Fibroblast of skin of right quadriceps (primary cell): ENCODE measurements at regions not wholly inside any gene's neighbourhood (a gene's known extent, or its start where the extent isn't known, plus 50 kb on each side); places are given as distances from the start of the nearest gene placed in this dataset.

Experiments
- DNase-seq: peaks from one replicate; pipeline ENCODE4 v3.0.0-alpha.2; 2013

DNA sequence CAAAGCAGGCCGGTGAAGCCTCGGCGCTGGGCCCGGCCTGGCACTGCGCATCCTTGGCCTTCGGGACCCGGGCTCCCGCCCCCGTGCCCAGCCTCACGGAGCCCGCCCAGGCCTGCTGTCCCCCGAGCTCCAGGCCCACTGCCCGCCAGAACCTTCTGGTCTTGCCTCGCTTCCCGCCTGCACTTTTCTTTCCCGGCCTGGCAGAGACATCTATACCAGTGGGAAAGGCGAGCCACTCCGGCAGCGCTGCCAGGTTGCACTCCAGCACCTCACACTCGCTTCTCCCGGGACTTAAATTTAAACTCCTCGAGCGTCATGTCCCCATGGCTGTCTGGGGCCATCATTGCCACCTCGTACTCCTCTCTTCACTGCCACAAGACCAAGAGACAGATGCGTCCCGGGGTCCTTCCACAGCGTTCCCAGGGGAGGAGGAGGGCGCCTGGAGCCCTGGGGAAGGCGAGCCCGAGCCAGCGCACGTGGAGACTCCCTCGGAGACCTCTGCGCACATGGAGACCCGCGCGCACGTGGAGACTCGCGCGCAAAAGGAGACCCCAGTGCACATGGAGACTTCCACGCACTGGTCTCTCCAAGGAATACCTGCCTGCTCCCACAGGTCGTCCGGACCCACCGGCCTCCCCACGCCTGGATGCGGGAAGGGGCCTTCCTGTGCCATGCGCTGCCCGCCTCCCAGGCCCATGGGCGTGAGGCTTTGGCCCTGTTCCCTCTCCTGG is 253.1 kb upstream of the SALL3 start:
- DNase-seq: no peak

DNA sequence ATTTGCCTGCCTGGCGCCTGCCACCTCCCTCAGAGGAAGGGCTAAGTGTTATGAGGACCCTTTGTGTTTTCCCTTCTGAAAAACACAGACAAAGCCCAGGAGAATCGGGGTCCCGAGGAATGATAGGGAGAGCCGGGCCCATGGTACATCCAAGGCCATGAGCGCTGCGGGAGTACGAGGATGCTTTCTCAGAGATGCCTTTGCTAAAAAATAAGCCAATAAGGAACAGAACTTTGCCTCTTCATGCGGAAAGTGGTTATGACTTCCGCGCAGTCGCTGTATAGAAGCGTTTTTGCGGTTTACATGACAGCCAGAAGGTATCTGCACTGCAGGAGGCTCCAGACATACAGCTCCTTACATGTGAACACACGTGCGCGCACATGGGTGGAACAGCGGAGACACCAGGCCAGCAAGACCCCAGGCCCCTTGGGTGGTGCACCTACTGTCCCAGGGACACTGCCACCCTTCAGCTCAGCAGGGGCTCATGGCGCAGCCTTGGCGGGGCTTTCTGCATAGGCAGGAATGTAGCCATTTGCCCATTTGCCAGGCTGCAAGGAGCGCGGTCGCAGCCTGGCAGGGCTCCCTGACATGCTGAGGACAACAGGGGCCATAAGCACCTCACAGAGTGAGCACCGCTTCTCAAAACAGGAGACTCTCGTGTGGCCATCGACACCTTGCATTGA is 252.4 kb upstream of the SALL3 start:
- DNase-seq: no peak

DNA sequence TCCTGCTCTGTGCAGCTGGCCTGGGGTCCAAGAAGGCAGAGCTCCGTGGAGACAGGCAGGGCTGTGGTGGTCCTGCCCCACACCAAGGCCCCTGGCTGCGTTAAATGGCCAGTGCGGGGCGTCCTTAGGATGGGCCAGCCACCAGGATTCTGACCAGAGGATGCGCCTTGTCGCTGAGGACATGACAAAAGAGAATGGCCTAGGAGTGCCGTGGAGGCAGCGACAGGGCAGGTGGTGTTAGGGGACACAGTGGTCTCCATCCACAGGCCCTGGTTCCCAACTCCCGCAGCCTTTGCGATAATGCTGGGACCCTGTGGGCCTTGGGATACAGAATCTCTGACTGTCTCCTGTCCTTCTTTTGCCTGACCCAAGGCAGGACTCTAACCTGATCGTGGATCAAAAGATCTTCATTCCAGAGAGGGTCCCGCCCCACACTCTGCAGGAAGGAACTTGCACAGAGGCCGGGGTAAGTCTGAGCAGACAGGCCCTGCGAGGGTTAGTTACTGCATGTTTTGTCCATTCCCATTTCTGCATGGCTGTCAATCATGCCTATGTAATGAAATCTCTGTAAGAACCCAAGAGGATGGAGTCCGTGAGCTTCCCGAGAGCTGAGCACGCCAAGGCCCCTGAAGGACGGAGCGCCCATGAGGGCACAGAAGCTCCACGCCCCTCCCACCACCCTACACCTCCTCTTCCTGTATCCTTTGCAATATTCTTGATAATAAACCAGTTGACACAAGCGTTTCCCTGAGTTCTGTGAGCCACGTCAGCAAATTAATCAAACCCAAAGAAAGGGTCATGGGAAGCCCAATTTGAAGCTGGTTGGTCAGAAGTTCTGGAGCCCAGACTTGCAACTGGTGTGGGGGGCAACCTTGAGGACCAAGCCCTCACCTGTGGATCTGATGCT is 251.5 kb upstream of the SALL3 start:
- no peak for DNase-seq

DNA sequence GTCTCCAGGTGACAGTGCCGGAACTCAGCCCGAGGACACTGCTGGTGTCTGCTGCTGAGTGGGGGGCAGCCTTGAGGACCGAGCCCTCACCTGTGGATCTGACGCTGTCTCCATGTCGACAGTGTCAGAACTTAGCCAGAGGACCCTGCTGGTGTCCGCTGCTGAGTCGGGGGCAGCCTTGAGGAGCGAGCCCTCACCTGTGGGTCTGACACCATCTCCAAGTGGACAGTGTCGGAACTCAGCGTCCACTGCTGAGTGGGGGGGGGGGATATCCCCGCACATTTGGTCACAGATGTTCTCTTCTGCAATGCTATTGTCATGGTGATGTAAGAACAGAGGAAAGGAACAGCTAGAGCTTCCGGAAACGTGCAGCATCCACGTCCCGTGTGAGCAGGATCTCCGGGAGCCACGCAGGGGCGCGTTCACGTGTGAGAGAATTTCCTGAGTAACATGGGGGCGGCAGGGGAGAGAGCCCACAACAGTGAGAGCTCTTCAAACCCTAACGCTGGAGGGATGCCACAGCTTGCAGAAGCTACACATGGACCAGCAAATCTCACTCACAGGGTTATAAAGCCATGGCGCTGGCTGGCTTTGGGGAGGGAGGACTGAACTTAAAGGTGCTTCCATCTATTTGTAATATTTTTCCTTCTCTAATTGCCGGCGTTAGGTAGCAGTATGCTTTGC is 250.7 kb upstream of the SALL3 start:
- no peak for DNase-seq

DNA sequence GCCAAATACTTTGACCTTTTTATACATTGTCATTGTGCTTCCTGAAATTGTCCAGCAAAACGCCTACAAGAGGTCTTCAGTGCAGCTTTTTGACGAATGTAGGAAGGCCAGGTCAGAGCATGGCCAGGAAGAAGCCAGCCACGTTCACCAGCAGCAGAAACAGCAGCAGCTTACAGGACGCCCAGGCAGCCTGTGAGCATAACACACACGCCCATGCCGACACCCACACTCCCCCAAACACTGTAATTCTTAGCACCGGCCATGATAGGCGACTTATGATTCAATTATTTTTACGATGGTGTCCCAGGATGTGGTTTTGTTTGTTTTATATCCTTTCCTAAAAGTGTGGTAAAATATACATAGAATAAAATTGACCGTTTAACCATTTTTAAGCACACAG is 249.1 kb upstream of the SALL3 start:
- no peak for DNase-seq

DNA sequence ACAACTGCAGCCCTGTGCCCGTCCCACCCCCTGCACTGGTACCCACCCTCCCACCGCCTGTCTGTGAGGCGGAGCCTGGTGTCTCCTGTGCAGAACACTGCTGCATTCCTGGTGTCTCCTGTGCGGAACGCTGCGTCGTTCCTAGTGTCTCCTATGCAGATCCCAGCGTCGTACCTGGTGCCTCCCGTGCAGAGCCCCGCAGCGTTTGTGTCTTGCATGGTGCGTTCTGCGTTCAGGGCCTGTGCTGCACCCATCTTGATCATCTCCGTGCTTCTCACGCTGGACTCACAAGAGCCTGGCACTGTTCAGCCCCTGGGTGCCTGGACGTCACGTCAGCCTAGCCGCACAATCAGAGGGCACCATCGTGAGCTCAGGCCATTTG is 248.6 kb upstream of the SALL3 start:
- DNase-seq: no peak

DNA sequence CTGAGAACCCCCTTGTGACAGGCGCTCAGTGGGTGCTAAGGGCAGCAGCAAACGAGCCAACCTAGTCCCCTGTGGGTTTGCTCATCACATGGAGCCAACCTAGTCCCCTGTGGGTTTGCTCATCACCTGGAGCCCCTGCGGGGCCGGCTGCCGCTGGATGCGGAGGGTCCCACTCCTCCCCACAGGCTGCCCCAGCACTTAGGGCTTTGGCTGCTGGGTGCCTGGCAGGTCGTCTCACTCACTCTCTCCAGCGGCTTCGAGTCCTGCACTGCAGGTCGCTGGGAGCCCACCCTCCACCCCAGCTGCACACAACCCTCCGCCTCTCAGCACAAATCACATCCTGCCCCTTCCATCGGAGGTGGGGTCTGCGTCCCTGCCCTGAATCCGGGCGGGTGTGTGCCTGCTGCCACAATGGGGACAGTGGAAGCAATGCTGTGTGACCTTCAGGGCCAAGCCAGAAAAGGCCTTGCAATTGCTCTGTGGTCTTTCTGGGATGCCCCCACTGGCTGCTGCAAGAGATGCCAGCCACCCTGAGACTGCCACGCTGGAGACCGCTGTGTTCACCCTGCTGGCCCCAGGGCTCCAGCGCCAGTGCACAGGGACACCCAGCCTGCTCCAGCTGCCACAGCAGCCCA is 248.1 kb upstream of the SALL3 start:
- DNase-seq: no peak

DNA sequence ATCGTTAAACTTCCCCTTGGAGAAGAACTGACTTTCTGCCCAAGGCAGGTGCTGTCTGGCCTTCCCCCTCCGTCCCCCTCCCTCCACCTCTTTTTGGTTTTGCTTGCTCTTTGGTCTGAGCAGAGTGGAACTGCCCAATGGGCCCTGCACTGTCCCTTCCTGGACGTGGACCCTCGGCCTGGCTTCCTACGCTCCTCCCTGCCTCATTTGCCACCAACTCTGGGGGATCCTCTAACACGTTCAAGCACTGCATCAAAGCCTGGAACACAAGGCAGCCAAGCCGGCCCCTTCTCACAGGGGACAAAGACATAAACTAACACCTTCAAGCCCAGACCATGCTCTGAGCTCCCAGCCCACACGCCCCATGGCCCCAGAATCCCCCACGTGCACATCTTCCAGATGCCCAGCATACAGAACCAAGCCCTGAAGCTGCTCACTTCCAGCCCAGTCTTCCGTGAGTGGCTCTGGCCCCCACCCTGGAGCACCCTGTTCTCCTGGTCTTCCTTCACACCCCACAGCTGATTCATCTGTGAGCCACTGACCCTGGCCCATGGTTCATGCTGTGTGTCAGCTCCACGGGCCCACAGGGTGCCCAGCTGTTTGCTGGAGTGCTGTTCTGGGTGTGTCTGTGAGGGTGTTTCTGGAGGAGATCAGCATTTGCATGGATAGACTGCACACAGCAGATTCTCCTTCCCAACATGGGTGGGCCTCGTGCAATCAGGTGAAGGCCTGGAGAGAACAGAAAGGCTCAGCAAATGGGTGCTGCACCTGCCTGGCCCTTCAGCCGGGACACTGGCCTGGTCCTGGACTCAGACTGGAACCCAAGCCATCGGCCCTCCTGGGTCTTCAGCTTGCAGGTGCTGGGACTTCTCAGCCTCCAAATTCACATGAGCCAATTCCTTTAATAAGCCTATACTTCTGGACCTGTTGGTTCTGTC is 247.1 kb upstream of the SALL3 start:
- DNase-seq: no peak

DNA sequence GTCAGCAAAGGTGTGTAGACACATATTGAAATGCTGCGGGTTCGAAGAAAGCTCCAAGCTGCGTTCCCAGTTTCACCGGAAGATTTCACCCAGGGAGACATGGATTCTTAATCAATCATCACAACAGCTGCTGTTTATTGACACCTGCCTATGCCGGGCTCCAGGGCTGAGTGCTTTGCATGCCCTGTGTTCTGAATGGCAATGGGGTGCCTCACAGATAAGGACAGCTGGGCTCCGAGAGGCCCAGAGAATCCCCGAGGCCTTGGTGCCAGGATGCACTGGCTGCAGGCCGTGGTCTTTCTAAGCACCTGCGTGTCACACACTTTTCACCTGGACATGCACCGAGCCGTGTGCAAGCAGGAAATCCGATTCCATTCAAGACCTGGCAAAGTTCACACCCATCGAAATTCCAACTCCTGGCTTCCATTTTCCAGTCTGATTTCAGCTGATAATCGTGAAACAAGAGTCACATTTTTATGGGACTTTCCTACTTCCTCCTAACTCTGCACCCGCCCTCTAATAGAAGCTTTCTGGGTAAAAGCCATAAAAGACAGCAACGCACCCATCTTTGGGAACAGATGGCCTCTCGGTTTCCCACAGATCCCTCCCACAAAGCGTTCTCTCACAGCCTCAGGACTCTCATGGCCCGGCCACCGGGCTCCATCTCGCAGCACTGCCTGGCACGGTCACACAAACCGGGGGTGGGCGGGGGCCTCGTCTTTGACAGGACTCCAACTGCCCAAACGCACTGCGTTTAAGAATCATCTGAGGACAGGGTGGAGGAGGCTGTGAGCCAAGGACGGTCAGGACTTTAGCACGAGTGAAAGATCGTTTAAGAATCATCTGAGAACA is 245.6 kb upstream of the SALL3 start:
- DNase-seq: no peak

DNA sequence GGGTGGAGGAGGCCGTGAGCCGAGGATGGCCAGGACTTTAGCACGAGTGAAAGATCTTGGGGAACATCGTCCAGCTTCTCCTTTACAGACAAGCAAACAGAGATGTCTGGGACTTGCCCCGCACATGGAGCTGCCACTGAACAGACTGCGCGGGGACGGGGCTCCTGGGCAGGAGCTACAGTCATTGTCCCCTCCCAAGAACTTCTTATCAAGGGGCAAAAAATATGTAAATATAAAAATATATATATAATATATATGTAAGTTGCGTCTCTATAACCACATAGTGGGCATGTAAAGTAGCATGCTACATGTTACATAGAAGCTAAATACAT is 245.0 kb upstream of the SALL3 start:
- no peak for DNase-seq

DNA sequence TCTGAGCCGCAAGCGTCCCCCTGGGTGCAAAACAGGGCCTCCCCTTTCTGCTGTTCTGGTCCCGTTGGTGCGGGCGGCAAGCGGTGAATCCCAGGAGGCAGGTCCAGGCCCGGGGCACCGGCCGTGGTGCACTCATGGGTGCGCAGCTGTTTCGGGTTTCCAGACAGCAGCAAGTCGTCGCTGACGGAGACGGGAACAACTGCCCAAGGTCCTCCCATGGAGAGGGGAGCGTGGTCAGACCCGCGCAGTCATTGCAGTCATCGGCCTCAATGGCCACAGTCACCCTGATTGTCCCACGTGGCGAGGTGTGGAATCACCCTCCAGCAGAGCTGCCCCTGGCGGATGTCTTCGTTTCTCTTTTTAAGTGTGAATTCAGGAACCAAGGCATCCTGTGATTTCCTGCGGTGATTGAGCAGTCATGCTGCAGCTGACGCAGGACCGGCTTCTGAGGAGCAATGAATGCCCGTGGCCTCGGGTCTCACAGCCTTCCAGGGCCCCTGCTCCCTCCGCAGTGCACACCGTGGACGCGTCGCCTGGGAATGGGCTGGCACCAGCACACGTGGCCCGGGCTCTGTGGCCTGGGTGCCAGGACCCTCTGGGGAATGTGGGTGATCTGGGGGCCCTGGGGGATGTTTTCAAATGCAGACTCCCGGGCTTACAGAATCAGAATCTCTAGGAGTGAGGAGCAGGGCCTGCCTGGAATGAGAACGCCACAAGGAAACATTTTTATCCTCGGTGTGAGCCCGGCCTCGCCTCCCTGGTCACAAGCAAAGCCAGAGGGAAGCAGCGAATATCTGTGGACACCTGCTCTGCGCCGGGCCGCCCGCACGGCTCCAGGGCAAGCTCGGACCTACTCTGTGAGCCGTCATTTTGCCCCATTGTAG is 244.2 kb upstream of the SALL3 start:
- DNase-seq: no peak

DNA sequence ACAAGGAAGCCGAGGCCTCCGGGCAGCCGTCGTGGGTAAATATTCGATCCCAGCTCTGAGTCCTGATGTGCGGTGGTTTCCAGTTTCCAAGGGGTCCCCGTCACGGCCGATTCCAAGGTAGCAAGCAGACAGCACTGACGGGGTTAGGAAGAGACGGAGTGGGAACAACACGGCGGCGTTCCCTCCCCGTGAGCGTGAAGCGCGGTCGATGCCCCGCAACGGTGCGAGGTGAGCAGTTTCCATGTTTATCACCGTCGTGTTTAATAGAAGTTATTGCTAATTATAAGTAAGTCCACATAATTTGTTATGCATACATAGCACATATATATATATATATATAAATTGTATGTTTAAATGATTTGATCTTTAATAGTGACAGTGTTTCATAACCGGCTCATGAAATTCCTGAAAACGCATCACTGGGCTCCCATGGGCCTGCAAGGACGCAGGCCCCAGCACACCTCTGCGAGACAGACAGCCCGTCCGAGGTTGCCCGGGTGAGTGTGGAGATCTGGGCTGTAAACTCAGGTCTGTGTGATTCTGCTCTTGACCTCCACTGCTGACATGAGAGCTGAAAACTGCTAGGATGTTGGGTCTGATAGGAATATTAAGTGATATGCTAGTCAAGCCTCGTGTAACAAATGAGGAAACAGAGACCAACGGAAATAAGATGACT is 243.5 kb upstream of the SALL3 start:
- no peak for DNase-seq

DNA sequence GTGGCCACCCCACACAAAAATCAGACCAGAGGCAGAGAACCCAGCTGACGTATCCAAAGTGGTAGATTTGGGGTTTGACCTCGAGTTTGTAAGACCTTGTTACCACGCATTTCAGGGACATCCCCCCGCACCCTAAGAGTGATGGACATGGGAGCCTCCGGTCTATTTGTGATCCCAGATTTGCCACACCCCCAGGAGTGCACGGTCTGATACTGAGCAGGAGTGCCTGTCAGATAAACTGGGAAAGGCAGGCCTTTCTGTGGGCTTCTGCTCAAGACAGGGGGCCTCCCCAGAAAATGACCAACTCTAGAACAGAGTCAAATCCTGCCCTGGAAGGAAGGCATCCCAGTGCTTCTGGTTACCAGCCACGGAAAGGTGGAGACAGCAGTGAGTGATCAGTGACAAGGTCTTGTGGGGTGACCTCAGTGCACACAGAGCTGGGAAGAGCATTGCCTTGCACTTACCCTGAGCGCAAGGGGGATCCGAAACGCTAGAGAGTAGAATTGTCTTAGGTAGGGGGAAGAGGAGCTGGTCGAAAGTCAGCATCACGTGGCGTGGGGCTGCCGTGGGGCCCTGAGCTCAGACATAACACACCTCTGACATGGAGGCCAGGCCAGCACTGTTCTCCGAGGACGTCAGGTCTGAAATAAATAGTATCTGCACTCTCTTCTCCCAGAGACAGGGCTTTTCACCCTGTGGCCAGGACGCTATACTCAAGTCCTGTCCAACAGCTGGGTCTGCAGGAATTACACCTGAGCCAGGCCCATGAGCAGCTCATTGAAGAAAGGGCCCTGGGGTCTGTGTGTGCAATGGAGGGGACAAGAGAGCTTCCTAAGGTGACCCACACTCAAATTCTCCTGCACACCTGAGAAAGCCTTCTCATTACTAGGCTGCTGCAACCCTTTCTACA is 242.4 kb upstream of the SALL3 start:
- DNase-seq: no peak

DNA sequence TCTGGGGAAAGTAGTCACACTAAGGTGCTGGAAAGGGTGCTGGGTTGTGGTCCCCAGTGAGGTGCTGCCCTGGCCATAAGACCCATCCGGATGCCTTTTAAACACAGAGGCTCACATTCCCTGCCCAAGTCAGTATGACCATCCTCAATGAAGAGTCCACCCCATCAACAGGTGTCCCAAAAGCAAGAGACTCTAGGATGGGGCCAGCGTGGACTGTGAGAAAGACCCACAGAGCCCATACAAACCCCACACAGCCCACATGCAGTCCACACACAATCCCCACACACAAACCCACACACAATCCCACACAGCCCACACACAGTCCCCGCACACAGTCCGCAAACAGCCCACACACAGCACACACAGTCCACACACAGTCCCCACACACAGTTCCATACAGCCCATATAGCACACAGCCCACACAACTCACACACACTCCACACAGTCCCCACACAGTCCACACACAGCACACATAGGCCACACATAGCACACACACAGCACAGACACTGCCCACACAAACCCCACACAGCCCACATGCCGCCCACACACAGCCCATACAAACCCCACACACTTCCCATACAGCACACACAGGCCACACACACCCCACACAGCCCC is 241.4 kb upstream of the SALL3 start:
- DNase-seq: no peak

DNA sequence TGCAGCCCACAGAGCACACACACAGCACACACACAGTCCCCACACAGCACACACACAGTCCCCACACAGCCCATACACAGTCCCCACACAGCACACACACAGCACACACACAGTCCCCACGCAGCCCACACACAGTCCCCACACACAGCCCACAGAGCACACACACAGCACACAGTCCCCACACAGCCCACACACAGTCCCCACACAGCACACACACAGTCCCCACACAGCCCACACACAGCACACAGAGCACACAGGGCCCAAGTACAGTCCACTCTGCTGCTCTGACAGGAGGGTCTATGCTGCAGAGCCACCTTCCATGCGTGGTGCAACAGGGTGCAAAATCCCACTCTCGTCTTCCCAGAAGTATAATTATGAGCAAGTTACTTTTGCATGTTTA is 240.5 kb upstream of the SALL3 start:
- no peak for DNase-seq

DNA sequence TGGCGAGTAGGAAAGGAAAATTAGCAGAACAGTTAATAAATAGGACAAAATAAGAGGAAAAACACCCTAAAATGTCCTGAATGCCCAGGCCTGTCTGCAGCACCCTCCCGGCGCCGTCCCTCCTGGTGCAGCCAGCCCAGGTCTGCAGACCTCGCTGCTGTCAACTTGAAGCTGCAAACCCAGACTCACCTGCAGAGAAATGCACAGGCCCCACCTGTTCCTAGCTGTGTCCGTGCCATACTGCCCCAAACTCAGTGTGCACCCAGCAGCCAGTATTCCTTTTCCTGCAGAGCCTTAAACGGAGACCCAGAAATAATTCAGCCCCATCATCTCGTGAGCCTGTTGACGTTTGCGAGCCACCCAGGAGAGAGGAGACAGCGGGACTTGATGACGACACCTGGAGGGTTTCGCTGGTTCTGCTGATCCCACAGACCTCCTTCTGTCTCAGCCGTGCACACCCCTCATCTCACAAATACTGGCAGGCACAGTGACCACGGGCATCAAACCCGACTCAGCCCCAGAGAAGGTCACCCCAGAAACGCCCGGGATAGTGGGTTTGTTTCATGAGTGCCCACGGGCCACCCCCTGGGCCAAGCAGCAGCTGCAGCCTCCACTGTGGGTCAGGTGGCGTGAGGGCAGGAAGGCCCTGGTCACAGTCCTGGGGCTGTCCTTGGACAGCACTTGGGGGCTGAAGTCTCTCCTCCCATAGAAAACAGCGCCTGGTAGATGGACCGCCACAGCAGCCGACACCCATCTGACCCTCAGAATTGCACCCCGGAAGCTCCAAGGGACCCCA is 239.5 kb upstream of the SALL3 start:
- DNase-seq: no peak

DNA sequence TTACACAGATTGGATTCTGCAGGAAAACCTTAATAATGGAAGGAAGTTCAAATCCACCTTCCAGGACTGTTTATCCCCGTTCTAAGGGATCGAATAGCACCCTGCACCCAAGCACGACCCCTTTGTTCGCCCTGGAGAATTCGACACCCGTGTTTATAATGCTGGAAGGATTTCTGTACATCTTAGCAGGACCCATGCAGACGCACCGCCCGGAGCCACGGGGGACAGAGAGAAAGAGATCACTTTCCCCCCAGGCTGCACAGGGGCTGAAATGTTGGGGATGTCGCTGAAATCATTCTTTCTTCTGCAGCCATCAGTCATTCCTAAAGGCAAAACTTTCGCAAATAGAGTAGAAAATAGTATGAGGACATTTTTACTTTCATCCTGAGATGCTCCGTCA is 238.7 kb upstream of the SALL3 start:
- no peak for DNase-seq
